ENCODE measurements at regions not wholly inside any gene's neighbourhood (a gene's known extent, or its start where the extent isn't known, plus 50 kb on each side); places are given as distances from the start of the nearest gene placed in this dataset.

DNA sequence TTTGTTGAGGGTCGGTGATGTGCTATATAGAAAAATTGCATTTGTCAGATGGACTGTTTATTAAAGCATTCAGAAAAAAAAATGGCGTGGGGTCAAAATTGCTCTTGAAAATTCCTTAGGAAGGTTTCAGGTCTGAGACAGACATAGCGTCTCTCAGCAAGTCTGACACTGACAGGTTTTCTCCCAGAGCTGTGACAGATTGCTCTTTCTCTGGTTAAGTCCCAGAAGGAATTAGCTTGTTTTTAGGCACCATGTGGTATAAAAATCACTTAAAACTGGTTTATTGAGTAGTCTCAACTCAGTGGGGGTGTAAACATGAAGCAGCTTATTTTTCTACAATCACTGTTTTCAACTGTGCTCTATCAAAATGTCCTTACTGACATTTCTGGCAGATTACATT is 1379.8 kb downstream of the MAT2B start:
- Mint-ChIP-seq H3K9me3 (peaks cover 0 to 3% (median 2%) of the 10 kb centered on the region in 3 donors), H3K4me1 (no peaks in the 10 kb centered on the region), H3K27ac (no peak overlapping the region), H3K4me3 (no peak overlapping the region), H3K36me3 (no peaks in the 10 kb centered on the region), H3K27me3 (no peaks in the 10 kb centered on the region)

DNA sequence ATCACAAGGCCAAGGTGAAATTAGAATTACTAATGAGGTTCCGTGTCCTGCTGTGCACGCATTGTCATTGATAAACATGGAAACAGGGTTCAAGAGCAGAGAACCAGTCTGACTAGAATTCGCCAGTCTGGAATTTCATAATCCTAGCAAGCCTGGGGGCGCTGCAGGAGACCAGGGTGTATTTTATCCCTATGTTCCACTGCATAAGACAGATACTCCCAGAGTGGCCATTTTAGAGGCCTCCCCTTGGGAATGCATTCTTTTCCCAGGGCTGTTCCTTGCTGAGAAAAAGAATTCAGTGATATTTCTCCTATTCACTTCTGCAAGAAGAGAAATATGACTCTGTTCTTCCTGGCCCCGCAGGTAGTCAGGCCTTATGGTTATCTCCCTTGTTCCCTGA is 1387.7 kb downstream of the MAT2B start:
- H3K36me3 Mint-ChIP-seq, result no peaks in the 10 kb centered on the region
- H3K27ac Mint-ChIP-seq, result no peak overlapping the region
- H3K27me3 Mint-ChIP-seq, result no peaks in the 10 kb centered on the region
- no peak overlapping the region for H3K4me3 Mint-ChIP-seq
- no peaks in the 10 kb centered on the region for H3K4me1 Mint-ChIP-seq
- peaks cover 0 to 8% (median 3%) of the 10 kb centered on the region in 3 donors for H3K9me3 Mint-ChIP-seq

DNA sequence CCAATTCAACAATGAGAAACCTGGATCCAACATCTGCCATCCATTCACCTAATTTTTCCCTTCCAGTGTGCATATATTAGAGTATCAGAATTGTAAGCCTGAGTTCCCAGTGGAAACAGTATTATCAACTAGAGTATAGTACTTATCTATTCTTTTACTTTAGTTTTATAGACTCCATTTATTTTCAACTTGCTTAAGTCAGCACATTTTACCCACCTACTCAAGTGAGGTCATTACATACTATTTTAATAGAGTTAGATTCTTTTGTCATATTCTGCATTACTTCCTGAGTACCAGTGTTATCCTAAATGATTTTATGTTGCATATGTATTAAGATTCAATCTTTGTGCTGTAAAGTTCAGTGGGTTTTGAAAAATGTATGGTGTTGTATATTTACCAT is 1393.3 kb downstream of the MAT2B start:
- H3K27me3 Mint-ChIP-seq, result no peaks in the 10 kb centered on the region
- H3K36me3 Mint-ChIP-seq, result no peaks in the 10 kb centered on the region
- no peaks in the 10 kb centered on the region for H3K4me1 Mint-ChIP-seq
- no peak overlapping the region for H3K4me3 Mint-ChIP-seq
- no peak overlapping the region for H3K27ac Mint-ChIP-seq
- H3K9me3 Mint-ChIP-seq, result no peaks in the 10 kb centered on the region

DNA sequence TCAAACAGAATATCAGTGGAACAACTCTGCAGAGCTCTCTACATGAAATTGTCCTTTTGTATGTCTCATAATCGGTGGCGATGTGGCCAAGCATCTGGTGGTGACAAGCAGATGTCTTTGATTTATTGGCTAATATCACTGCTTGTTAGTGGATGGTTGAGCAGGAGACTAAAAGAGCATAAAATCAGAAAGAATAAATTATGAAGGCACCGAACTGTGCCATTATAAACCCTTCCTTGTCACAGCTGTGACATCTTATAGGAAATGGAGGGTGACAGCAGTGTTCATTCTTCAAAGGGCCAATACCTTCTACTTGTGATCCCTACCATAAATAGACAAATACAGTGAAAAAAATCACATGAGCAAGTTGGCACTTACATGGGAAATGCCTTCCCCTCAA is 1404.3 kb downstream of the MAT2B start:
- H3K27ac Mint-ChIP-seq, result no peak overlapping the region
- H3K4me1 Mint-ChIP-seq, result no peaks in the 10 kb centered on the region
- peaks cover 2 to 12% (median 8%) of the 10 kb centered on the region in 3 donors for H3K9me3 Mint-ChIP-seq
- no peaks in the 10 kb centered on the region for H3K36me3 Mint-ChIP-seq
- H3K4me3 Mint-ChIP-seq, result no peak overlapping the region
- H3K27me3 Mint-ChIP-seq, result no peaks in the 10 kb centered on the region

- H3K27me3 Mint-ChIP-seq, result no peaks in the 10 kb centered on the region
These were observed 1416.3 kb downstream of the MAT2B start for GRCh38 chr5:164921722-164922121.

GRCh38 chr5:164934039-164934438 is 1428.6 kb downstream of the MAT2B start:
- Mint-ChIP-seq H3K9me3 (peaks cover 2 to 13% (median 7%) of the 10 kb centered on the region in 3 donors), H3K4me1 (no peaks in the 10 kb centered on the region)

More at GRCh38 chr5:164921722-164922121, 1416.3 kb downstream of the MAT2B start:
- Mint-ChIP-seq H3K27ac (no peak overlapping the region), H3K4me3 (no peak overlapping the region), H3K9me3 (peaks cover 0 to 14% (median 9%) of the 10 kb centered on the region in 3 donors), H3K4me1 (no peaks in the 10 kb centered on the region), H3K36me3 (peaks cover 1% of the 10 kb centered on the region)

GRCh38 chr5:164934561-164934960 is 1429.1 kb downstream of the MAT2B start:
- Mint-ChIP-seq H3K4me1 (no peaks in the 10 kb centered on the region), H3K9me3 (peaks cover 2 to 13% (median 7%) of the 10 kb centered on the region in 3 donors), H3K36me3 (peaks cover 2% of the 10 kb centered on the region), H3K27me3 (no peaks in the 10 kb centered on the region), H3K27ac (no peak overlapping the region), H3K4me3 (no peak overlapping the region)

More at GRCh38 chr5:164934039-164934438, 1428.6 kb downstream of the MAT2B start:
- no peaks in the 10 kb centered on the region for H3K27me3 Mint-ChIP-seq
- H3K4me3 Mint-ChIP-seq, result no peak overlapping the region
- H3K36me3 Mint-ChIP-seq, result peaks cover 2% of the 10 kb centered on the region
- no peak overlapping the region for H3K27ac Mint-ChIP-seq

- Mint-ChIP-seq H3K4me1 (no peaks in the 10 kb centered on the region), H3K27me3 (no peaks in the 10 kb centered on the region), H3K36me3 (peaks cover 2% of the 10 kb centered on the region), H3K27ac (no peak overlapping the region), H3K4me3 (no peak overlapping the region), H3K9me3 (peaks cover 0 to 10% (median 0%) of the 10 kb centered on the region in 3 donors)
These were observed 1435.7 kb downstream of the MAT2B start for GRCh38 chr5:164941132-164941531.

GRCh38 chr5:164950927-164951326 is 1445.5 kb downstream of the MAT2B start:
- no peaks in the 10 kb centered on the region for H3K36me3 Mint-ChIP-seq
- H3K4me3 Mint-ChIP-seq, result no peak overlapping the region
- no peak overlapping the region for H3K27ac Mint-ChIP-seq
- H3K4me1 Mint-ChIP-seq, result no peaks in the 10 kb centered on the region
- H3K27me3 Mint-ChIP-seq, result no peaks in the 10 kb centered on the region
- peaks cover 1 to 13% (median 6%) of the 10 kb centered on the region in 3 donors for H3K9me3 Mint-ChIP-seq

- Mint-ChIP-seq H3K27ac (no peak overlapping the region), H3K4me3 (no peak overlapping the region), H3K4me1 (no peaks in the 10 kb centered on the region), H3K9me3 (peaks cover 1 to 13% (median 6%) of the 10 kb centered on the region in 3 donors), H3K36me3 (no peaks in the 10 kb centered on the region), H3K27me3 (no peaks in the 10 kb centered on the region)
These were observed 1446.2 kb downstream of the MAT2B start for GRCh38 chr5:164951570-164951969.

- Mint-ChIP-seq H3K27ac (no peak overlapping the region), H3K36me3 (no peaks in the 10 kb centered on the region), H3K9me3 (peaks cover 5 to 8% (median 6%) of the 10 kb centered on the region in 3 donors), H3K4me3 (no peak overlapping the region), H3K27me3 (no peaks in the 10 kb centered on the region), H3K4me1 (no peaks in the 10 kb centered on the region)
These were observed 1453.3 kb downstream of the MAT2B start for GRCh38 chr5:164958688-164959087.

DNA sequence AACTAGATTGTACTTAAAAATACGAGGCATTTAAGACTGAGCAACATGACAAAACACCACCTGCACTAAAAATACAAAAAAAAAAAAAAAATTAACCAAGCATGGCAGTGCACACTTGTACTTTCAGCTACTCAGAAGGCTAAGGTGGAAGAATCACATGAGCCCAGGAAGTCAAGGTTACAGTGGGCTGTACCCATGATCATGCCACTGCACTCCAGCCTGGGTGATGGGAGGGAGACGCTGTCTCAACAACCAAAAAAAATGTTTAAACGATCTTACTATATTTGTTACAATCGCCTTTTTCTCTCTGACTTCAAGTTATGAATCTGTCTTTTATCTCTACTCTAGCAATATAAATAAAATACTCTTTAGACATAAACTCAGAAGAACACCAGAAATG is 1454.3 kb downstream of the MAT2B start:
- no peaks in the 10 kb centered on the region for H3K4me1 Mint-ChIP-seq
- H3K27me3 Mint-ChIP-seq, result no peaks in the 10 kb centered on the region
- peaks cover 0 to 5% (median 3%) of the 10 kb centered on the region in 3 donors for H3K9me3 Mint-ChIP-seq
- H3K27ac Mint-ChIP-seq, result no peak overlapping the region
- no peak overlapping the region for H3K4me3 Mint-ChIP-seq
- H3K36me3 Mint-ChIP-seq, result no peaks in the 10 kb centered on the region

DNA sequence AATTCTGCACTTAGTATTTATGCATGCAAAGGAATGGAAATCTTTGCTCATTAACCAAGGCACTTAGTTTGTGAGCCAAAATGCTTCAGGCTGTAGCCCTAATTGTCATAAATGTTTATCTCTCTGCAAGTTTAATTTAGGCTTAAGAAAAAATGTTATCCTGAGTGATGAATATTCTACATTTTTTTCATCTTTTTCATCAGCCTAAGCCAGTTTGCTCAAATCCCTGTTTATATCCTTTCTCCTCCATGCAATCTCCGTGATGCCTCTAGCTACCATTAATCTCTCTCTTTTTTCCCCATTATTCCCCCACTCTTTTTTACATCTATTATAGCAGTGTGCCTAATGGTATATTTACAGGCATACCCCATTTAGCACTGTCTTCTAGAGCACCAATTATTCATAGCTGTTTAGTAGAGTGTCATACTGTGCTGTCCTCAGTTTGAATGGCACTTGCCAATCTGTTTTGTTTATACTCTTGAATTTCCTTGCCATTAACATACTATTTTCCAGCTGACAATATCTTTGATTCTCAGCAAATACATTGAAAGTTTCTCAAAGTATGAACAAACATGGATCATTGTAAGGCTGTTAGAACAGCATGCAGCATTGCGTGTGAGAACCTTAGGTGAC is 1457.0 kb downstream of the MAT2B start:
- Mint-ChIP-seq H3K9me3 (peaks cover 0 to 5% (median 3%) of the 10 kb centered on the region in 3 donors), H3K4me1 (no peaks in the 10 kb centered on the region), H3K4me3 (no peak overlapping the region), H3K27ac (no peak overlapping the region), H3K27me3 (no peaks in the 10 kb centered on the region), H3K36me3 (no peaks in the 10 kb centered on the region)

DNA sequence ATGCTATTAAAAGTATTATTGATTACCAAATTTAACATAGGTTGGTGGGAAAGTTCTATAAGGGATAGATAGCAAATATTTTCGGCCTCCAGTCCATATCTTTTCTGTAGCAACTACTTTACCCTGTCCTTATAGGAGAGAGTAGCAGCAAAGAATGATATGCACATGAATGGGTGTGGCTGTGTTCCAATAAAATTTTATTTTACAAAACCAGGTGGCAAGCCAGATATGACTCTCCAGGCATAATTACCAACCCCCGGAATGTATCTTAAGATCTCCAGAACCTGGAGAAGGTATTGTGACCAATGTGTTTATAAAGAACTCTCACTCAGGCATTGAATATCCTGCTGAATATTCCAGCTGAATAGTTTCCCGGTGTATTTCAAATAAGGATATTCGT is 1461.2 kb downstream of the MAT2B start:
- Mint-ChIP-seq H3K36me3 (no peaks in the 10 kb centered on the region), H3K4me3 (no peak overlapping the region), H3K4me1 (no peaks in the 10 kb centered on the region), H3K27me3 (no peaks in the 10 kb centered on the region), H3K27ac (no peak overlapping the region), H3K9me3 (no peaks in the 10 kb centered on the region)

DNA sequence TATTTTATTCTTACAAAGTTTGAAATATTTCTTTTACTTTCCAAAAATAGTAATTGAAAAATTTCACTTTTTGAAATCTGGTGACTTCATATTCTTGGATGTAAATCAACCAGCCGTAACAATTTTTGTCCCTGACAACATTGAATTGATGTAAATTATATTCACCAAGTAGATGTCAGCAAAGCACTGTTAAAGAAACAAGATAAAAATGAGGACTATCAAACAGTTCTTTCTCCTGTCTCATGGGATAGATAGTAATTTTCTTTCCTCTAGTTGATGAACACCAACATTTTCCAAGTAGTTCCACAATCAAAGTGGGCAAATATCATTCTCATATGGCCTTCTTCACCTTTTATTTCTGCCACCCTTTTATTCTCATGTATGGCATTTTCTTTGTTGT is 1461.9 kb downstream of the MAT2B start:
- Mint-ChIP-seq H3K4me1 (no peaks in the 10 kb centered on the region), H3K9me3 (no peaks in the 10 kb centered on the region), H3K27me3 (no peaks in the 10 kb centered on the region), H3K27ac (no peak overlapping the region), H3K36me3 (no peaks in the 10 kb centered on the region), H3K4me3 (no peak overlapping the region)

DNA sequence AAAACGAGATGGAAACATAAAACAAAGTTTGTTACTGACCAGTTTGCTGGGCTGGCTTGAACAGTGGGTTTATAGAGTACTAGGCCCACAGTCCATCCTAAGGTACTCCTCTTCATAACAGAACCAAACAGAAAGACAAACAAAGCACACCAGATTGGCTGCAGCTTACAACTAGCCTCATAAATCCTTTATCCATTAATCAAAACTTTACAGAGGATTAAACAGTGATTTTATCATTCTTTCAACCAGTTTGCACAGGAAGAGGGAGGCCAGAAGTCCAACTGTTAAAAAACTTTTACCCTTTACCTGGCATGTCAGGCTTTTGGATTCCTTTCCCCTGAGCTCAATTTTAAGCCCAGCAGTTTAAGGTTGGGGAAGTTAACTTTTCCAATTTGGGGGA is 1467.6 kb downstream of the MAT2B start:
- Mint-ChIP-seq H3K36me3 (peaks cover 2% of the 10 kb centered on the region), H3K27me3 (no peaks in the 10 kb centered on the region), H3K27ac (no peak overlapping the region), H3K4me3 (no peak overlapping the region), H3K4me1 (peaks cover 0 to 3% (median 0%) of the 10 kb centered on the region in 3 donors), H3K9me3 (peaks cover 4 to 23% (median 8%) of the 10 kb centered on the region in 3 donors)

Measured in IgD-negative memory B cell (primary cell).